HG03103 (cell line): ENCODE measurements at regions not wholly inside any gene's neighbourhood (a gene's known extent, or its start where the extent isn't known, plus 50 kb on each side); places are given as distances from the start of the nearest gene placed in this dataset.

Experiments
- ATAC-seq: cut with Tn5 transposase; IDR thresholded peaks from one replicate; pipeline ENCODE4 v1.9.1; 2021; ENCODE audit warnings: low read depth; ENCODE audit not compliant: unreplicated experiment

DNA sequence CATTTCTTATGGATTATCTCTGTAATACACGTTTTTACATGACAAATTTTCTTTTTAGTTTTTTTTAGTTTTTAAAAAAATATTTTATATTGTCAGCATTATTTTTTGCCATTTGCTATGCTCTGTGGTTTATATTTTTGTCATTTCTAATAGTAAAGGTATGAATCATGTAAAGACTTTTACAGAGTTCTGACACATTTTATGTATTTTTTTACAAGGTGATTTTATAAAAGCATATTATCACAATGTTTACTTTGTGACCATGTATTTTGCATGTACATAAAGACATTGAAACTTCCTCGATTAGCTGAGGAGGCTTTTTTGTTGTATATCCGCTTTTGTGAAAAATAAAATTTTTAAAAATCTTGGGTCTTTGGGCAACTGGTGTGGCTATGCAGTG lies 1705.1 kb downstream of the PCDH7 start:
- no peak for ATAC-seq

DNA sequence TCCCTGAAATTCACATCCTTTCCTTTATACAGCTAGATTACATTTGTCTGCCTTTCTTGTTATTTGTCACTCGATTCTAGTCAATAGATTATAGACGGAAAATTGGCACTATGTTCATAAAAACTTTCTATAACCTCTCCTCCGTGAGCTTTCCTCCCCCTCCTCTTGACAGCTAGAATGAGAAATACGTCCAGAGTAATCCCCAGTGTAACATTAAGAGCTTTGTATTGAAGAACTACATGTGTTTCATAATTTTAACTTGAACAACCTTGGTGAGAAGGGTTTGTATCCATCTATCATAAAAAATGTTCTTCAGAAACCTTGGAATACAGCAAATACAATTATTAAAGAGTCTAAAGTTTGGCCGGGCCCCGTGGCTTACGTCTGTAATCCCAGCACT lies 1707.4 kb downstream of the PCDH7 start:
- no peak for ATAC-seq

DNA sequence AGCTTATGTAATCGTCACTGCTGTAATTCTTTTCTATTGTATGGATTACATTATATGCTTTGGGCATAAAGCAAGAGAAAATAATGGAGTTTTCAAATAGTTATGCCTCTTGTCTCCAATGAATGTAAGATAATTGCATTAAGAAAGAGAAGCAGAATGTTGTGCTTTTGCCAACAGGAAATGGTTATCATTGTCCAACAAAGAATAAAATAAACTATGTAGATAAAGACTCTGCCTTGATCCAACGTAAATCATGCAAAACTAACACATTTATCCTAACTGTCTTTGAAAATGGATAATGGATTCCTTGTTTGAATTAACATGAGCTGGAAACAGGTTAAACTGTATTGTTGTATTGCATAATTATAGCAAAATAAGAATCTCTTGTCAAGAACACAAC lies 1709.0 kb downstream of the PCDH7 start:
- no peak for ATAC-seq

DNA sequence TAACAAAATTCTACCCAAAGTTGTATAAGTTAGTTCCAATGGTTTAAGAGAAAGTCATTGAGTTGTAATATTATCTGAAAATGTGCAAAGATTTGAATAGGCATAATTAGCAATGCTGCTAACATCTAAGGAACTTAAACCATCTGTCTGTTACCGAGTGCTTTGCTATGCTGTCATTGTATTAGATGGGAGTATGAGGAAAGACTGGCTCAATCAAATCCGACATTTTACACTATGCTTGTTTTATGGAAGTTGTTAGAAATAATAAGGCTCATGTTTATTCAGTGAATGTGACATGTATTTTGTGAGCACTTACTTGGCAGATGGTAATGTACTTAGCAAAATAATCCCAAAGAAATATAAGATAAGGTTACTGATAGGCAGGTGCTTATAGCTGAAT lies 1715.1 kb downstream of the PCDH7 start:
- ATAC-seq = no peak

DNA sequence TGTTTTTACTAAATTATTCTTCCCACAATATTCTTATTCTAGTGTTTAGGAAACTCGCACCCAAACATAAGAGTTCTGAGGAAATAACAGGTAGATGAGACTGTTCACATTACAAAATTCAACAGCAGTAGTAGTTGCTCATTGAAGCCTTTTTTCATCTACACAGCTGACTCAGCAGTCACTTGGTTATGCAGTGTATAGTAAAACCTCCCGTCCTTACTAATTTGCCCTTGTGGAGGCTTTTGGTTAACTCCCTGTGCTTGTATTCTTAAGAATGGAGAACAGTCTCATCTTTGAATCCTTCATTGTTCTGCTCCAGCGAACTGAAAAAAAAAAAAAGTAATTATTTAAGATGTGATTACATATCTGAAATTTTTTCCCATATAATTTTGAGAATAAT lies 1716.6 kb downstream of the PCDH7 start:
- no peak for ATAC-seq

DNA sequence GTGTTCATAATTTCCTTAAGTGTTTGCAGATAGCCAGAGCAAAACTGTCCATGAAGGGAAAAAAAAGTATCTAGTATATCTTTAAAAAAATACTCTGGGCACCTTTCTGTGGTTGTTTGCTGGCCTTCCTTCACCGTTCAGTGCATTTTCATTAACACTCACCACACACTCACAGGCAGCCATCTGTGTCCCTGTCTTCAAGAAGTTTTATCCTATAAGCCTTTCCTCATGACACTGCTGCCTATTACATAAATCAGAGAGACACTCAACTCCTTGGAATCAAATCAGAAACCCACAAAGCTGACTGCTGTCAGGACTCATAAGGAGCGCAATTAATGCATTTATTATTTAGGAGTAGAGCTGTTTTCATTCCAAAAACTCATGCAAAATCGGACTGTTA lies 1720.2 kb downstream of the PCDH7 start:
- no peak for ATAC-seq

DNA sequence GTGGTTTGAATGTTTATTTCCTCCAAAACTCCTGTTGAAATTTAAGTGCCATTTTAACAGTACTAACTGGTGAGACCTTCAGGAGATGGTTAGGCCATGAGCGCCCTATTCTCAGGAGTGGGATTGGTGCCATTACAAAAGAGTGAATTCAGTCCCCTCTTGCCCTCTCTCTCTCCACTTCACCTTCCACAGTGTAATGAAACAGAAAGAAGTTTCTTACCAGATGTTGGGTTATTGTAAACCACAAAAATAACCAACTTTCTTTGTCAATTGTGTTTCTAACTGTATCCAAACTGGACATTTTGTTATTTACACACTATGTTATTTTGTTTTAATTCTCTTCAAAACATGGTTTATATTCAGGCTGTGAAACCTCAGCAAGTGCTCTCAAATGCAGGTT lies 1734.3 kb downstream of the PCDH7 start:
- no peak for ATAC-seq

DNA sequence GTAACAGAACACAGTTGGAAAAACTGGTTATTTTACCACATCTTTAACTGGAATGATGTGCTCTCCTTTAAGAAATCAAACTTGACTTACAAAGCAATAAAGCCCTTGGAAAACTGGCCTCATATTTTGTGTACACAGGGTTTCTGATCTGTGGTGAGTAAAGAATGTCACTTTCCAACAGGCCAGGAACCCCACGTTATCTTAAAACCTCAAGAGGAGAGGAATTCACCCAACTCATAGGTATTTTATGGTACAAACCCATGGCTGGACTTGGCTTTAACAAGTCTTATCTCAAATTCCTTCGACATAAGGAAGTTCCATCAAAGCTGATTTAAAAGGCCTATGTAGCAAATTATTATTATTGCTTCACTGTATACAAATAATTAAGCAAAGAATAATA lies 1735.1 kb downstream of the PCDH7 start:
- ATAC-seq = no peak

DNA sequence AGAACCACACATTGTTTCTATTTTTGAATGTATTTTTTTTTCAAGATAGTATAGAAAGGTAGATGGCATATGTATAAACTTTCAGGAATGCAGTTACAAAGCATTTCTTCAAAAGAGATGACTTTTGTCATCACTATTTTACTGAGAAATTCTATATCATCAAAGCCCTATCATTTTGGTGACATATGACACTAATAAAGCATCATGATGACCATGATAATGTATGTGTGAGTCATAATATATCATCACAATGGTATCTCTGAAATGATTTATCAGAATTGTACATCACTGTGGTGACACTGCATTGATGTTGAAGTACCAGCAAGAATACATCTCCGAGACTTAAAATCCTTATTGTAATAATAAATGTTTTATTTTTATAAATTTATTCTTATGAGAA lies 1740.8 kb downstream of the PCDH7 start:
- no peak for ATAC-seq

DNA sequence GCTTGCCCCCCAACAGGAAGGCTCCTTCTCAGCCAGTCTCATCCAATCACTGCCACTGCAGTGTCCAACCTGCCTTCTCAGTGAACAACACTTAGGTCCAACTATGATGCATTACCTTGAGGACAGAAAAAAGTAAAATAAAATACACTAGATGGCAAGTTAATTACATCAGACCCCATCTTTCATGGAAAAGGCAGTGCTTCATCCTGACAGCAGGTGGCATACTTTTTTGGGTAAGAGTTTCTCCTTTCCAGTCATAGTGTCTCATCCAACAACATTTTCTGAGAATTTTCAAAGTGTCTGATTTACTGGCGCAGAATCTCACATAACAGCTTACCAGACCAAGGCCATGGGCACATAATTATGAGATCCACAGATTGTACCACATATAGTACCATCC lies 1742.8 kb downstream of the PCDH7 start:
- ATAC-seq = no peak

DNA sequence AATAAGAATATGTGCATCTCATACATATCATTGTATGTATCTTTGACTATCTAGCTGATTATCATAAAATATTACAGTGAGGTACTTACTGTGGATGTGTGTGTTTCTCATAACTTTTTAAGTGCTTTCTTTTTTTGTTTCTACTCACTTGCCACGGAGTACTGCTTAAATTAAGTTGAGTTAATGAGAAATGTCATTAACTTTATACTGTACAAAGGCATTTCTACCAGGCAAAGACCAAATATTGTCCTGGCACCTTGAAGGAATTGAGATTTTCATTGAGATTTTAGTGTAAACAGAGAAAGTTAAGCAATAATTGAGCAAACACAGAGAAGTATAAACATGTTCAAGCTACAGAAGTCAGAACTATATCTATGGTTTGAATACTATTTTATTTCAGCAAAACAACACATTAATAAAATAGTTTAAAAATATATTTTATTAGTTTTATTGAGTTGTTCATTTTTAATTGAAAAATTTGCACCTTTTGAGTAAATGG lies 1750.0 kb downstream of the PCDH7 start:
- no peak for ATAC-seq

DNA sequence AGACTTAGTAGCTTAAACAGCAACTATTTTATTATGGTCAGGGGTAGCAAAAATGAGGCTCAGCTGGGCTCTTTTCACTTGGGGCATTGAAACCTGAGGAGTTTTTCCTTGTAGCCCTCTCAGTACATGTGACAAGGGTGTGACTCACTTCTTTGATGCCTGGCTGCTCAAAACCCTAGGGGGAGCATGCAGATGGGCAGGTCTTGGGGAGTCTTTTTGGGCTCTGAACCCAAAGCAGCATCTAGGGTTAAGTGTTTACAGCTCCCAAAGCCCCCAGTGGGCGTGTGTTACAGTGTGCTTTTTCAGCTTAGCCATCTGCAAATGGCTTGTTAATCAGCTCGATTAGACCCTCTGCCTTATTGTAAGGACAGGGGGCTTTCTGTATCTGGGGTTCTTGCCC lies 1752.7 kb downstream of the PCDH7 start:
- ATAC-seq = no peak

DNA sequence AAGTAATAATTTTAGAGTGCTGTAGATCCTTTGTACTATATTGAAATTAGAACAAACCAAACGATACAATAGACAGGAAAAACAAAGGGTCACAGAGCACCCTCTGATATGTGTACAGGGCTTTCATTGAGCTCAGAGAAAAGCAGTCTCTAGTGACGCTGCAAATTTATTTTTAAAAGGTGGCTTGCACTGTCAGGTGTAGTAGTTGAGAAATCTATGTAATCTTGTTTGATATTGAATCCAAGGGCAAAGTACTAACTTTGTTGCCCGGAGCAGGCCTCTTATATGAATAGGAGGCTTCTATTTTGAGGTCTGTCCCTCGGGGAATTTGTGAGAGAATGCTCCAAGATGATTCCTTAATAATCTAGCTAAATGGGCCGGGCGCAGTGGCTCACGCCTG lies 1755.5 kb downstream of the PCDH7 start:
- no peak for ATAC-seq

DNA sequence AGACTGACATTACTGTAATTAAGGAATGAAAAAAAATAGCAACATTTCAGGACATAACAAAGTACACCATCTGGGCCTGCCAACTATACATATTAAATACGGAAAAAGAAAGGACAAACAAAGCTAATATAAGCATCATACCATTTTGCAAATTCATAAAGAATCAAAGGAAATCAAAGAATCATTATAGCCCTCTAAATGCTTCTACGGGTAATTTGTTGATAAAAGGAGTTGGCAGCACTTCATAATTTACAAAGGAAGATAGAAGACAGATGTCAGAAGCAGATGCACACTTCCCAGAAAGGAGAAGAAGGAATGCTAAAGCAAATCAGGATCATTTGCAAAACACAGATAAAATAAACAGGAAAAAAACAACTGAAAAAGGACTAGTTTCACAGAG lies 1757.3 kb downstream of the PCDH7 start:
- no peak for ATAC-seq

DNA sequence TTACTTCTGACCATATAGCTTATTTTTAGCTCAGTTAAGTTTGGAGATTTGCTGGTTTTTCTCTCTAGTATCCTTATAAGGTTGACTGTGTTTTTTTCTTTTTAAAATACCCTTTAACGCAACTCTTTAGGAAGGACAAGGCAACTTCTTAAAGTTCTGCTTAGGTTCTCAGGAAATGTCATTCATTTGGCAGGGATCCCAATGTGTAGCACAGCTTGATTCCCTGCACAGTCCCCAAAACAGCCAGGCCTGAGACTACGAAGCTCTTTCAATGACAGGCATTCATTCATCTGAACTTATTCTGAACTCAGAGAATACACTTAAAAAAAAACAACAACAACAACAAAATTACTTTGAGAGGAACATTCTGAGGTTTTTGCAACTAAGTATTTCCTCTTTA lies 1765.8 kb downstream of the PCDH7 start:
- no peak for ATAC-seq

DNA sequence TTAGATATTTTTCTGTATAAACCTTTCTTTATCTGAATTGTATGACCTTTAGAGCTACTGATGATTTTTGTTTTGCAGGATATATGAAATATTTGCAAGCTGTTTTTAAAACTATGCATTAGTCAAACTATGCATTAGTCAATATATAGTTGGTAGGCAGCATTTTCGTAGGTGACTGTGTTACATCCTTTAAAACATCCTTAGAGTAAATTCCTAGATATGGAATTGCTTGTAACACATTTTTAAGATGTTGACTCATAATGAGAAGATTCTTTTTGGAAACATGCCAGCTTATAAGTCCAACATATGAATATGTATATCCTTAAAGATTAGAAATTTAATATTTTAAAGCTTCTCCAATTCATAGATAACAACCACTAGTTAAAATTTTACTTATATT lies 1768.5 kb downstream of the PCDH7 start:
- no peak for ATAC-seq

DNA sequence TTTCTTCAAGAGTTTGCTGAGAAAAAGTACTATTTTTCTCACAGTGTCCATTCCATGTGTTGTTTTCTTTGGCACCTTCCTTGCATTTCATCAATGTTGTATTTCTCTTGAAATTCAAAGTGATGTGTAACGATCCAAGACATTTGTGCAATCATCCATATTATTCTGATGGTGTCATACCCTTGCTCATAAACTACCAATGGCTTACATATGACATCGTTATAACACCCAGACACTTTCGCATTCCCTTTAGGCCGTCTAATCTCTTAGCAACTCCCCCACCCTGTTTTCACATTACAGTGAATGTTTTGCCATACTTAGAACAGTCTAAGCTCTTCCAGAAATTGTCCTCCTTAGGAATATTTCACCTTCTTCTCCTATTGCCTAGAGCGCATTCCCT lies 1779.0 kb downstream of the PCDH7 start:
- no peak for ATAC-seq

DNA sequence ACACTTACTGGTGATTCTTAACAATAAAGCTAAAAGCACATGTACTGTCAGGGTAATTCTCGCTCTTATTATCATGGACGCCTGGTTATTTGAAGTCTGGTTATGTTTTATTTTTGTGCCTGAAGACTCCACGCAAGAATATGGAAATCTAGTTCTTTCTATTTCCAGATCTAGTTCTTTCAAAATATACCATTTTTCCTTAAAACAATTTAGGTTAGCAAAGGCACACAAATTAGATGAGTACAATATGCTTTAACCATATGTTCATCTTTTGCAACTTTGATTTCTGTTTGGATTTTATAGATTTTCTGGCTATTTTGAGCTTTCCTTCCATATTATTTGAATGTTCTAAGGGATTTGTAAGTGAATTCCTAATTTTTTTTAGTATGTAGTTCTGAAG lies 1783.1 kb downstream of the PCDH7 start:
- no peak for ATAC-seq

DNA sequence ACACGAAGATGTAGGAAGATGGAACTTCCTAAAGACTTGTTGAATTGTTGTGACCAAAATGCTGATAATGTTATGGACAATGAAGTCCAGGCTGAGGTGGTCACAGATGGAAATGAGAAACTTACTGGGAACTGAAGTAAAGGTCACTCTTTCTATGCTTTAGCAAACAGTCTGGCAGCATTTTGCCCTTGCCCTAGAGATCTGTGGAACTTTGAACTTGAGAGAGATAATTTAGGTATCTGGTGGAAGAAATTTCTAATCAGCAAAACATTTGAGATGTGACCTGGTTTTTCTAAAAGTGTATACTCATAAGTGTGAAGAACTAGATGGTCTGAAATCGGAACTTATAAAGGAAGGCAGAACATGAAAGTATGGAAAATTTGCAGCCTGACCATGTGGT lies 1785.9 kb downstream of the PCDH7 start:
- no peak for ATAC-seq

DNA sequence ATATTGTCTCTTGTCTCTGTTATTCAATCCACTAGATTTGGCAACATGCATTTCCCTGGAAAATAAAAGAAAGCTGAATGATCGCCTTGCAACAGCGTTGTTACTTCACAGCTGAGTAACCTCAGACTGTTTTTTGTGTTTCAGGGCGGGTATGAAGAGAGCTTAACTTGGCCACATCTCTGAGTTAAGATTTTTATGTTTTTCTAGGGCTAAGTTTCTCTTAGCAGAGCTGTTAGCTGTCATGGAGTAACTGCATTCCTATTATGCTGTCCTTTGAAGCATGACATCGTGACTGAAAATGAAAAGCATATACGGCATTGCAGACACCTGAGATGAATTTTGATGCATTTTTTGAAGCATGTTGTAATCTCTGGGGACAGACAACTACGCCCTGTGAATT lies 1798.9 kb downstream of the PCDH7 start:
- no peak for ATAC-seq

DNA sequence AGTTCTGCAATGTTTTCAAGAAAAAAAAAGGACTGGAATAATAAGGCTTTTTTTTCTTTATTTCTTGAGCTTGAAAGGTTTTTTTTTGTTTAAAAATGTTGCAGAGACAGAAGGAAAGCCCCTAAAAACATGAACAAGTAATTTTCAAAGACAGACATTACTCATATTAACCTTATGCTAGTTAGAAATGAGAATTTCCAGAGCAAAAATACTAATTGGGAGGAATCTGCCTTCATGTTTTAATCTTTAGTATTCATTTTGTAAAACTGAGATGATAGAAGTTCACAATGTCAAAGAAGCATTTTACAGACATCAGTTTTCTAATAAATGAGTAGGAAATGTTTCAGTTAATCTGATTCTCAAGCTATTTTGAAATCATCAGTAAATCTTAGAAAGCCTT lies 1805.3 kb downstream of the PCDH7 start:
- ATAC-seq = no peak

DNA sequence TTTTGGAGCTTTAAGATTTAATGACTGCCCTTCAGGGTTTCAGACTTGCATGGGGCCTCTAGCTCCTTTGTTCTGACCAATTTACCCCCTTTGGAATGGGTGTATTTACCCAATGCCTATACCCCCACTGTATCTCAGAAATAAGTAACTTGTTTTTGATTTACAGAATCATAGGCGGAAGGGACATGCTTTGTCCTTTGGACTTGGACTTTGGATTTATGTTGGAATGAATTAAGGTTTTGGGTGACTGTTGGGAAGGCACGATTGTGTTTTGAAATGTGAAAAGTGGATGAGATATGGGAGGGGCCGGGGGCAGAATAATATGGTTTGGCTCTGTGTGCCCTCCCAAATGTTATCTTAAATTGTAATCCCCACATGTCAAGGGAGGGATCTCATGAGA lies 1824.7 kb downstream of the PCDH7 start:
- no peak for ATAC-seq

DNA sequence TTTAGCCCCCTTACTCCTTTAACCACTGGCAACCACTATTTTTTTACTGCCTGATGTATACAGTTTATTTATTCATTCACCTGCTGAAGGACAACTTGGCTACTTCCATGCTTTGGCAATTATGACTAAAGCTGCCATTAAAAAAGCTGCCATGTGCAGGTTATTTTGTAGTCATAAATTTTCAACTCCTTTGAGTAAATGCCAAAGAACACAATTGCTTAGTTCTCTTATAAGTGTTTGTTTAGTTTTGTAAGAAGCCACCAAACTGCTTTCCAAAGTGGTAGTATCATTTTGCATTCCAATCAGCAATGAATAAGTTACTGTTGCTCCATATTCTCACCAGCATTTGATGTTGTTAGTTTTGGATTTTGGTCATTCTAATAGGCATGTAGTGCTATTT lies 1831.8 kb downstream of the PCDH7 start:
- no peak for ATAC-seq

DNA sequence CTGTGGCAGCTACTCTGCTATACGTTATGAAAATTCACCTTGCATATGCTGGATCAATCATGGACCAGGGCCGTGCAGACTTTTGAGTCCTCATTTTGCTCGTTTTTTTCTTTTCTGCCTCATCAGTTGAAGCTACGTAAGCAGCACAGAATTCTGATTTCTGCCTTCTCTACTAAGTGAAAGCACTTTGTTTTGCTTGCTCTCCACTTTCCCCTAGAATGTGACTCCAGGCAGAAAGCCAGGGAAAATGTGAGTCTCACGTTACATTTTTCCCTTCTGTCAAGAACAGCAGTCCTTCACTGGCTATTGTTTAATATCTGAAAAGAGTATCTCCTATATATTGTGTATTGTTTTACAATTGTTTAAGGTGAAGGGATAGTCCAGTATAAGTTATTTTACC lies 1840.1 kb downstream of the PCDH7 start:
- no peak for ATAC-seq
